ENCODE measurements at regions not wholly inside any gene's neighbourhood (a gene's known extent, or its start where the extent isn't known, plus 50 kb on each side); places are given as distances from the start of the nearest gene placed in this dataset.
"Not testable (repeated sequence)": the region's sequence is repeated elsewhere in the genome, so short reads cannot be mapped to it uniquely, and the experiment has no call there.

DNA sequence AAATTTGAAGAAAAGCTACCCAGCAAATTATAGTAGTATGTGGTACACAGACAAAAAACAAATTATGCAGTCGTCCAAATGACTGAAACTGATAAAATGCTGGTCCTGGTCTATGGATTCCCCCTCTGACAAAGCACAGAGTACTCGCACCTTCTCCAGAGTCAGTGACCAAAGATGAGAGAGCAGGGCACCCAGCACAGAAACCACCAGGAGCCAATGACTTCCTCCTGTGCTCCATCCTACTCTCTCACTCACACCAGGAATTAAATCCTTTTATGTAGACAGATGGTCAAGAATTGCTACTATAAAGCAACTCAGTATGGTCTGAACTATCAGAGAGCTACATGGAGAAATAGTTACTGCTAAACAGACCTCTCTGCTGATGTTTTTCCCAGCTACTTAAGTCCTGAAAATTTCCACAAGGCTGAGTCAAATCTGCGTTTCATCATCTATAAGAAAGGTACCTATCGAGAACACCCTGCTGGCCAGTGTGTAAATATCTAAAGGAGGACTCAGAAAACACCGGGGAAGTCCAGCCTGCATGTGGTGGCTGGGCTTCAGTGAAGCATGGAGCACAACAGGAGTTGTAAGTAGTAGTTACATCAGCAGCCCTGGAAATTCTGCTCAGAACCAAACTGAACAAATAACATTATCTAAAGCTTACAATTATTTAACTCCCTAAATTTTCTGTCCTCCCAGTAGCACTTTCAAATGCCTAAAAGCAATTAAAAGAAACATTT is 84.5 kb upstream of the FBXO28 start:
- DNase-seq (ENCODE audit: low spot score): not testable (repeated sequence)

DNA sequence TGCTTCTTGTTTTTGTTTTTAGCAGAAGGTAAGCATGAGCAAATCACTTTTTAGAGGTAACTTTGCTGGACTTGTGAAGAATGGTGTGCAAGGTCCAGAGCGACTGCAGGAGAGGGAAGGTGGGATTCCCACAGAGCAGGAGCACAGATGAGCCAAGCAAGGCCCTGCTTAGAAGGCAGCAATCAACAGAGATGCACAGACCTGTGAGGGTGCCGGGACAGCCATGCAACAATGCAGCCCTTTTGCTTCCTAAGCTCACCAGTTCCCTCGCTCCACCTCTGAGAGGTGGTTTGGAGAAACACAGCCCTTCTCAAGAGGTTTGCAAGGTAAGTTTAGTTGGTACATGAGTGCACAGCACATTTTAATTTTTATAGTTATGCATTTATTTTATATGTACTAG is 85.1 kb upstream of the FBXO28 start:
- not testable (repeated sequence) for DNase-seq (ENCODE audit: low spot score)

DNA sequence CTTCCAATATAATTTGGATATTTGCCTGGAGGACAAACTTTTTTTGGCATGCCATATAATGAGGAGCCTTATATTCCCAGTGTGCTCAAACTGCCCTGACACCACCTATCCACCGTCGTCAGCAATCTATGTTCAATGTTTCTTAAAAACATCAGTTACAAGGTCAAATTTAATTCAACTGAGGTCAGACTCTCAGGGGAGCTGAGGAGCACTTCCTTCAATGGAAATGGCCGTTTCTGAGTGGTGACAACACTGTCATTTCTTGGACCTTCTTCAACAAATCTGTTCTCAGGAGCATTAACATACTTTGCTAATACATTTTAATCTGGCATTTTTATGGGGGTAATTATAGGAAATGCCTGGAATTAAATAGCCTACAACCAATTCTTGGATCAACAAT is 90.8 kb upstream of the FBXO28 start:
- DNase-seq (ENCODE audit: low spot score): not testable (repeated sequence)

DNA sequence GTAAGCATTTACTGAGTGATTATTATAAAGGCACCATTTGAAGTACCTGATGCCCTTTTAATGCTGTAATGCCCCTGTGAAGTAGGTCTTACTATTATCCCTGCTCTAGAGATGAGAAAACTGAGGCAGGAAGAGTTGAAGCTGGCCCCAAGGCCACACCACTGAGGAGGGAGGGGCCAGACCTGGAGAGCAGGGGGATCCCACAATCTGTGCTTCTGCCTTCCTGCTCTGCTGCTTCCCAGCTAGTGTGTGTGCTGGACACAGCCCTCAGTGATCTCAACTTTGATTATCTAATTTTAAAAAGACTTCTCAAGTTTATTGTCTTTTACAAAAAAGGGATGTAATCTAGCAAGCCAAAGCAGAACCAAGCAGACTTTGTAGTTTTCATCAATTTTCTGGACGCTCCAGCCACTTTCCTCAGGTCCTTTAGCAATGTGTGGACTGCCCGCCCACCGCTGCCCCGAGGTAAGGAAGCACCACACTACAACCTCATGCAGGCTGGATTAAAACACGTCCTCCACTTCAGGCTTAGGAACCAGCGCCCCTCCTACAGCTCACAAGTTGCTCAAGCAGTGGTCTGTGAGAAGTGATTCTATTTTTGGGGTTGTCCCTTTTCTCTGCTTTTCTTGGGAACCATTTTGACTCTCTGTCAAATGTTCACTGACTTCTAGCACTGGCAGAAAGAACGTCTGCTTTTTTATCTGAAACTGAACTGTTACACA is 91.5 kb upstream of the FBXO28 start:
- DNase-seq (ENCODE audit: low spot score): not testable (repeated sequence)

DNA sequence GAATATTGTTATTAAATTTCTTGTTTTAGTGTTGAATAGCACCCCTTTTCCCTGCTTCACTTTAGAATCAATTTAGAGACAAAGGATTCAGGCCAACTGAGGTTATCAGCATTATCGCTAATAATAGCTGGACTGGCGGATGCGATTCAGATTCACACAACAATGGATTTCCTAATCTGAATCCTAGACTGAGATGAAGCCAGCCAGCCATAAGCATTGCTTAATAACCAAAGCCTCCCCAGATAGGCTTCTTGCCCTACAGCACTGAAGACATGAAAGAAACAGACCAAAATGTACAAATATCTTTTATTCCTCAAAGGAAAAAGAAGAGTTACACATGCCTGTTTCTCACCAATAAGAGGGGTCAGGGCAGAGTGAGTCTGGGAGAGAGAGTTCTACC is 94.0 kb upstream of the FBXO28 start:
- DNase-seq (ENCODE audit: low spot score): not testable (repeated sequence)

DNA sequence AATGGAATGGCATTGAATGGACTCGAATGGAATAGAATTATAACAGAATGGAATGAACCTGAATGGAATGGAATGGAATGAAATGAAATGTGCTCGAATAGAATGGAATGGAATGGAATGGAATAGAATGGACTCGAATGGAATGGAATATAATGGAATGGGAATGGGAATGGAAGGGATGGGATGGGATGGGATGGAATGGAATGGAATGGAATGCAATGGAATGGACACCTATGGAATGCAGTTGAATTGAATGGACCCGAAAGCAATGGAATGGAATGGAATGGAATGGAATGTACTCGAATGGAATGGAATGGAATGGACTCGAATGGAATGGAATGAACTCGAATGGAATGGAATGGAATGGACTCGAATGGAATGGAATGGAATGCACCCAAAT is 98.1 kb upstream of the FBXO28 start:
- DNase-seq (ENCODE audit: low spot score): not testable (repeated sequence)

DNA sequence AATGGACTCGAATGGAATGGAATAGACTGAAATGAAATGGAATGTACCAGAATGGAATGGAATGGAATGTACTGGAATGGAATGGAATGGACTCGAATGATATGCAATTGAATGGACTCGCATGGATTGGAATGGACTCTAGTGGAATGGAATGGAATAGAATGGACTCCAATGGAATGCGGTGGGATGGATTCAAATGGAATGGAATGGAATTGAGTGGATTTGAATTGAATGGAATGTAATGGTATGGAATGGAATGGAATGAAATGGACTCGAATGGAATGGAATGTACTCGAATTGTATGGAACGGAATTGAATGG is 99.6 kb upstream of the FBXO28 start:
- no peak for DNase-seq (ENCODE audit: low spot score)

DNA sequence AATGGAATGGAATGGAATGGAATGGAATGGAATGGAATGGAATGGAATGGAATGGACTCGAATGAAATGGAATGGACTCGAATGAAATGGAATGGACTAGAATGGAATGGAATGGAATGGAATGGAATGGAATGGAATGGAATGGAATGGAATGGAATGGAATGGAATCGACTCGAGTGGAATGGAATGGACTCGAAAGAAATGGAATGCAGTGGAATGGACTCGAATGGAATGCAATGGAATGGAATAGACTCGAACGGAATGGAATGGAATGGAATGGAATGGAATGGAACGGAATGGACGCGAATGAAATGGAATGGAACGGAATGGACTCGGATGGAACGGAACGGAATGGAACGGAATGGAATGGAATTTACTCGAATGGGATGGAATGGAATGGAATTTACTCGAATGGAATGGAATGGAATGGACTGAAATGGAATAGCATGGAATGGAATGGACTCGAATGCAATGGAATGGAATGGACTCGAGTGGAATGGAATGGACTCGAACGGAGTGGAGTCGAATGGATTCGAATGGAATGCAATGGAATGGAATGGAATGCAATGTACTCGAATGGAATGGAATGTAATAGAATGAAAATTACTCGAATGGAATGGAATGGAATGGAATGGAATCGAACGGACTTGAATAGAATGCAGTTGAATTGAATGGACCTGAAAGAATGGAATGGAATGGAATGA is 100.1 kb upstream of the FBXO28 start:
- not testable (repeated sequence) for DNase-seq (ENCODE audit: low spot score)

DNA sequence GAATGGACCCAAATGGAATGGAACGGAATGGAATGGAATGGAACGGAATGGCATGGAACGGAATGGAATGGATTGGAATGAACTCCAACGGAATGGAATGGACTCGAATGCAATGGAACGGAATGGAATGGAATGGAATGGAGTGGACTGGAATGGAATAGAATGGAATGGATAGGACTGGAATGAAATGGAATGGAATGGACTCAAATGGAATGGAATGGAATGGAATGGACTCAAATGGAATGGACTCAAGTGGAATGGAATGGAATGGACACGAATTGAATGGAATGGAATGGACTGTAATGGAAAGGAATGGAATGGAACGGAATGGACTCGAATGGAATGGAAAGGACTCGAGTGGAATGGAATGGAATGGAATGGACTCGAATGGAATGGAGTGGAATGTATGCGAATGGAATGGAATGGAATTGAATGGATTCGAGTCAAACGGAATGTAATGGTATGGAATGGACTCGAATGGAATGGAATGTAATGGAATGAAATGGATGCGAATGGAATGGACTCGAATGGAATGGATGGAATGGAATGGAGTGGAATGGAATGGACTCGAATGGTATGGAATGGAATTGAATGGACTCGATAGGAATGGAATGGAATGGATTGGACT is 101.0 kb upstream of the FBXO28 start:
- DNase-seq (ENCODE audit: low spot score): not testable (repeated sequence)

DNA sequence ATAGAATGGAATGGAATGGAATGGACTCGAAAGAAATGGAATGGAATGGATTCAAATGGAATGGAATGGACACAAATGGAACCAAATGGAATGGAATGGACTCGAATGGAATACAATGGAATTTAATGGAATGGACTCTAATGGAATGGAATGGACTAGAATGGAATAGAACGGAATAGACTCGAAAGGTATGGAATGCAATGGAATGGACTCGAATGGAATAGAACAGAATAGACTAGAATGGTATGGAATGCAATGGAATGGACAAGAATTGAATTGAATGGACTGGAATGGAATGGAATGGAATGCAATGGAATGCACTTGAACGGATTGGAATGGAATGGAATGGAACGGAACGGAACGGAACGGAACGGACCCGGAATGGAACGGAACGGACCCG is 101.7 kb upstream of the FBXO28 start:
- DNase-seq (ENCODE audit: low spot score): not testable (repeated sequence)

DNA sequence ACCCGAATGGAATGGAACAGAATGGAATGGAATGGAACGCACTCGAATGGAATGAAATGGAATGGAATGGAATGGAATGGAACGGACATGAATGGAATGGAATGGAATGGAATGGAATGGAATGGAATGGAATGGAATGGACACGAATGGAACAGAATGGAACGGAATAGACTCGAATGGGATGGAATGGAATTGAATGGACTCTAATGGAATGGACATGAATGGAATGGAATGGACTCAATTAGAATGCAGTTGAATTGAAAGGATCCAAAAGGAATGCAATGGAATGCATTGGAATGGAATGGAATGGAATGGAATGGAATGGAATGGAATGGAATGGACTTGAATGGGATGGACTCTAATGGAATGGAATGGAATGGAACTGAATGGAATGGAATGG is 102.2 kb upstream of the FBXO28 start:
- DNase-seq (ENCODE audit: low spot score): not testable (repeated sequence)

DNA sequence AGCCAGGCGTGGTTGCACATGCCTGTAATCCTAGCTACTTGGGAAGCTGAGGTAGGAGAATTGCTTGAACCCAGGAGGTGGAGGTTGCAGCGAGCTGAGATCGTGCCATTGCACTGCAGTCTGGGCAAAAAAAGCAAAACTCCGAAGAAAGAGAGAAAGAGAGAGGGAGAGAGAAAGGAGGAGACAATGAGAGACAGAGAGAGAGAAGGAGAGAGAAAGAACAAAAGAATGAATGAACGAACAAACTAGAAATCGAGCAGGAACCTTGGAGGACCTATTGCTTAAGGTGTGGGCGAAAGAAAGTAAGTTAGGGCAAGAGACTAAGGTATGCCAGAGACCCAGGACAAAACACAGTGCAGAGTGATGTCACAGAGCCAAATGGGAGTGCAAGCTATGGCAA is 102.8 kb upstream of the FBXO28 start:
- DNase-seq (ENCODE audit: low spot score): not testable (repeated sequence)

DNA sequence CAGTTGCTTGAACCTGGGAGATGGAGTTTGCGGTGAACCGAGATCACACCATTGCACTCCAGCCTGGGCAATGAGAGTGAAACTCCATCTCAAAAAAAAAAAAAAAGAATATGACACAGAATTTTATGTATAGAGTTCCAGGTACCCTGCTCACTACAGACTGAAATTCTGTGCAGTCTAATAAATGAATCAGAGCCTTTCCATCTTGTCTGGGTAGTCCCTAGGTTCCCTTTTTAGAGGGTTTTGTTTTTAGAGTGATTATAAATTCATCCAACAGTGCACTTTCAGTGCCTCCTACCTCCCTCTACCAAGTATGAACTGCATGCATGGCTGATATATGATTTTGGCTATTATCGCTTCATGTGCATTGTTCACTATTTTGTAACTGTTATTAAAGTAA is 107.9 kb upstream of the FBXO28 start:
- not testable (repeated sequence) for DNase-seq (ENCODE audit: low spot score)

DNA sequence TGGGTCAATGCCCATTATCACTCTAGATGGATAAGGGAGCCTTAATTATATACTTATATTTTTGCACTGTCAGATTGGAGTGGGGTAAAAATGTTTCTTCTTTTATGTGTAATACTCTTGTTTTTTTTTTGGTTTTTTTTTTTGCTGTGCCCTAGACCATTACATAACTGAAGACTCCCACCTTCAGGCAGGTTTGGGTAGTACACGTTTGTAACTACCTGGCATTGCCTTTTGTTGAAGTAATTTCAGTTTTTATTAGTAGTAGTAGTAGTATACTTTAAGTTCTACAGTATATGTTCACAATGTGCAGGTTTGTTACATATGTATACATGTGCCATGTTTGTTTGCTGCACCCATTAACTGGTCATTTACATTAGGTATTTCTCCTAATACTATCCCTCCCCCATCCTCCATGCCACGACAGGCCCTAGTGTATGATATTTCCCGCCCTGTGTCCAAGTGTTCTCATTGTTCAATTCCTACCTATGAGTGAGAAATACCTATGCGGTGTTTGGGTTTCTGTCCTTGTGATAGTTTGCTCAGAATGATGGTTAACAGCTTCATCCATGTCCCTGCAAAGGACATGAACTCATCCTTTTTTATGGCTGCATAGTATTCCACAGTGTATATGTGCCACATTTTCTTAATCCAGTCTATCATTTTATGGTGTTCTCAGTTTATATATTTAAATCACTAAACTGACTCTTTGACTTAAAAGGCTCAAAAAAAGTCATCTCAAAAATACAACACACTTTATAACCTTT is 109.2 kb upstream of the FBXO28 start:
- peak; percentile 12 for DNase-seq (ENCODE audit: low spot score)

DNA sequence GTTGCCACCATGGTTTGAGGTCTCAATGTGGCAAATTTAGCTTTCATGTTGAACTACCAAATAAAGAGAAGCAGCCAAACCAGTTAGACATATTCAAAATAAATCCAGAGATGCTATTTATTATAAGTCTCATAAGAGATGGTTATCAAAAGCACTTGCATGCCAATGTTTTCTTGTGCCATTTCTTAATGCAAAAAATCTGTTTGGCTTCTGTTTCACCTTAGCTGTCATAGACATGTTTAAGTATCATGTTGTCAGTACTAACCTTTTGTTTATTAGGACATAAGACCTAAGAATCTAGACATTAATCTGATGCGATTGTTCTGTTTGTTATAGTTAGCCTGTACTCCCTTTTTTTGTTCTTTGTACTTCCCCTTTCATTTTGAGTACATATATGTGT is 110.0 kb upstream of the FBXO28 start:
- DNase-seq (ENCODE audit: low spot score): not testable (repeated sequence)

DNA sequence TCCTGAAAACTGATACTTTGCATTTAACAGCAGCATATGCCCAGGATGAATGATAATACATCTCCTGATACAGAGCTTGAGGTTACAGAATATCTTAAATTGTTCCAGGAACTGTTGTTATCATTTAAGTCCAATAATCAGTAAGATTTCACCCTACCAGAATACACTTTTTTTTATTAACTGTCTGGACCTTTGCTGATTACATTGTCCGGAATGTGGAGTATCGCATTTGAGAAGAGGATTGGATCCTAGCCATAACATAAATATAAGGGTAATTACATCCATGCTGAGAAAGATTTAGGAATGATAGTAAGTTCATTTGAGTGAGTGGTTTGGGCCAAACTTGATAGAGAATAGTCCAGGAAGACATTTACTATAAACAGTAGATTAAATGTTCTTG is 112.2 kb upstream of the FBXO28 start:
- DNase-seq (ENCODE audit: low spot score): not testable (repeated sequence)

DNA sequence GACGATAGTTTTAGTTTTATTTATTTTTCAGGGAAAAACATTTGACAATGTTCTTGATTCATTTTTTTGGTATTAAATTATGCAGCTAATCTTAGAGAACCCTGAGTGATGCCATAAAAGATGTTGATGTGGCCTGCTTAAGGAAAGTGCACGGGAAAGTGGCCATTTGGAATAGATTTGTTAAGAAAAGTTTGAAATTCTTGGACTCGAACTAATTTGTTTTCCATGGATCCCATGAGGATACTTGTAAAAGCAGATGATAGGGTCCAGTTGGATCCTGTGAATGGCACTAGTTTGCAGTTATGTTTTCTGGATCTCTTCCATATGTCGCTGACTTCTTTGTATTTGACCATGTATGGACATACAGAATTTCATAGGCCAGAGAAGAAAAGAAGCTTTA is 114.2 kb upstream of the FBXO28 start:
- DNase-seq (ENCODE audit: low spot score): not testable (repeated sequence)

DNA sequence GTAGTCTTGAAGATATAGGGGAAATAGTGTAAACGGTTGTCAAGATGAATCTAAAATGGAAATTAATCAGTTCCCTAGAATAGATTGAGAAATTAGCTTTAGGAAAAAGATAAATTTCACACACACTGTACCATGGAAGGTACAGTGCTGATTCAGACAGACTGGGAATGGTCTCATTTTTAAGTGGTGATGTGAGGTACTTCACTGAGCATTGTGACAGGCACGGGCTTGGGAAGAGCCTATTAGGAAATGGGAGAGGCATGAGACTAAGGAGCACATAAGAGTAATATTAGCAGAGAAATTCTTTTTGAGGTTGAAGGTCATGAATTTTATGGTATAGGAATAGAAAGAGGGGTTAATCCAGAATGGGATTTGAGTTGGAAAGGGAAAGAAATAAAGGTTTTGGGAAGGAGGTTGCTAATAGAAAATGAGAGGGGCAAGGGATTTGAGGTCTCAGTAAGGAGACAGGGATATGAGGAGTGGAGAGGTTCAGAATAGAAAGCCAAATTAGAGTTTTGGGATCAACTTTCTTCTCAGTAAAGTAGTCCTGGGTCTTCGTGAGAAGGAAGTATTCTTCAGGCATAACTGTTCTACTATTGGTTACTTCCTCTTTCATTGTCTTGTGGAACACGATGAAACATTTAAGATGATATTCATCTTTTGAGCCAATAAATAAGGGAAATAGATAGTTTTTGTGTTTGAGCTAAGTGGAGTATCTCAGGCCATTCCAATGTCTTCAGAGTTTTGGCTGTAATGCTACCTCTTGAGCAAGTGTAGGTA is 115.0 kb upstream of the FBXO28 start:
- DNase-seq (ENCODE audit: low spot score): not testable (repeated sequence)

DNA sequence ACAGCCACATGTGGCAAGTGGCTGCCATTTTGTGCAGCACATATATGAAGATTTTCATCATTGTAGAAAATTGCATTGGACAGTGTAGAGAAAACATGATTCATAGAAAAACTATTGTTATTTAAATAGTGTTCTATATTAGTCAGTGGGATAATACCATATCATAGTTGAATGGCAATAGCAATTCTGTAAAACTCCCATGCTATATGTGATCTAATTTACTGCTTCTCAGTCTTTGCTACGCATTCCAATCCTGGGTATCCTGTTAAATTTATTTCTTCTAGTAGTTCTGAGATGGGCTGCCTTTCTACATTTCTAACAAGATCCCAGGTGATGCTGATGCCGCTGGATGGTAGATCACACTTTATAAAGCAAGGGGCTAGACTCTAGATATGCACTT is 117.5 kb upstream of the FBXO28 start:
- not testable (repeated sequence) for DNase-seq (ENCODE audit: low spot score)

DNA sequence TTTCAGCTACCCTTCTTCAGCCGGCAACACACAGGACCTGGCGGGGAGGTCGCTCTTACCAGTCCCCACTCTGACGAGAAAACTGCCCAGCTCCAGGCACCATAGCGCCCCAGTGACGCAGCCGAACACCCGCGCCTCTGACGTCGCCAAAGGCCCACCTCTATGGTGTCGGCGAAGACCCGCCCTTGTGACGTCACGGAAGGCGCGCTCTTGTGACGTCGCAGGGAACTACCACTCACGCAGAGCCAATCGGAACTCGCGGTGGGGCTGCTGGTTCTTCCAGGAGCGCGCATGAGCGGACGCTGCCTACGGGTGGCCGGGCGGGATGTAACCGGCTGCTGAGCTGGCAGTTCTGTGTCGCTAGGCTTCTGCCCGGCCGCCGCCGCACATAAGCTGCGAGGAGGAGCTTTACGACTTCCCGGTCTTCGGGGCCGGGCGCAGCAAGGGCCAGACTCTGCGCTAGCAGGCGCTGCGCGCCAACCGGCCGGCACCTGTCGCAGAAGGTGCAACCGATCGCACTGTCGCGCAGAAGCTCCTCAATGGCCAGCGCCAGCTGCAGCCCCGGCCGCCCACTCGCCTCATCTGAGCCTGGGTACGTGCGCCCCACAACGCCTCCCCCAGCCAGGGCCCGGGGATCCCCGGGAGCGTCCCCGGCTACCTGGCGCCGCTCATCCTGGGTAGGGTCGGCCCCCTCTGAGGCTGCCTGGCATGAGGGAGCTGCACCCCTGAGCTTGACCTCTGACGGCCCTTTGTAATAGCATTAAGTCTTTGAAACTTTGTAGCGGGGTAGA is 121.3 kb upstream of the FBXO28 start:
- peak; percentile 95 for DNase-seq (ENCODE audit: low spot score)

Data from GM03348 (cell line).